HUES64 (cell line): ENCODE measurements at regions not wholly inside any gene's neighbourhood (a gene's known extent, or its start where the extent isn't known, plus 50 kb on each side); places are given as distances from the start of the nearest gene placed in this dataset.
"Not testable (repeated sequence)": the region's sequence is repeated elsewhere in the genome, so short reads cannot be mapped to it uniquely, and the experiment has no call there.

ENCODE experiments used
- H3K27ac ChIP-seq: 2 replicates; pipeline ENCODE4 v1.7.0; 2013; ENCODE audit warnings: low read depth, low read length, inconsistent platforms
- H3K27me3 ChIP-seq: 2 replicates; pipeline ENCODE4 v1.6.1; 2013; ENCODE audit warnings: mild to moderate bottlenecking, low read length; ENCODE audit not compliant: insufficient read depth
- H3K36me3 ChIP-seq: 2 replicates; pipeline ENCODE4 v1.6.1; 2013; ENCODE audit warnings: mild to moderate bottlenecking, low read length; ENCODE audit not compliant: insufficient read depth
- H3K4me1 ChIP-seq: 2 replicates; pipeline ENCODE4 v1.6.1; 2013; ENCODE audit warnings: mild to moderate bottlenecking, low read length, moderate library complexity; ENCODE audit not compliant: insufficient read depth
- H3K4me3 ChIP-seq: 2 replicates; pipeline ENCODE4 v1.5.1; 2013; ENCODE audit warnings: mild to moderate bottlenecking, low read length, moderate library complexity
- H3K9ac ChIP-seq: 2 replicates; pipeline ENCODE4 v1.6.1; 2013; ENCODE audit warnings: mild to moderate bottlenecking, low read depth, low read length
- H3K9me3 ChIP-seq: 2 replicates; pipeline ENCODE4 v1.6.1; 2013; ENCODE audit warnings: low read depth, low read length; ENCODE audit not compliant: insufficient read depth
- WGBS: fragments of 150-250, 120-280 bp; methylation state at CpG from one replicate; pipeline ENCODE4 v1.1.7; 2013; ENCODE audit warnings: missing lambda C conversion rate; 5-methylcytosine and 5-hydroxymethylcytosine counted together

DNA sequence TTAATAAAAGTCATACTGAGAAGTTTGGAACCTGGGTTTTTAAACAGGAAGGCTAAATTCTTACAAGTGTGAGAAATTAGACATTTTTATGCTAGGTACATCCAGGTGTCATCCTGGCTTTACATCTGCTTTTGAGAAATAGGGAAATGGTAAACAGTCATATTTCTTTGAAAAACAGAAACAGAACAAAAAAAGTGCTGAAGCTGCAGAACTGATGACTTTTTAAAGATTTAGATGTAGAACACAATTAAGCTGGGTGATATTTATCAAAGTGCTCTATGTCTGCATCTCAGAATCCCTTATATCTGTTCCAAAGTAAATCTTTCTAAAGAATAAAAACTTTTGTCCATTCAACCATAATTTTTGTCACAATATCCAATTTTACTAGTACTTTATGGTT lies 282.9 kb upstream of the ATXN7L3B start:
- no peaks in the 10 kb centered on the region for H3K27me3 ChIP-seq
- H3K9me3 ChIP-seq = peaks cover 22% of the 10 kb centered on the region; the same call in 1 of the 2 replicates
- H3K4me1 ChIP-seq = no peaks in the 10 kb centered on the region
- no peak overlapping the region for H3K9ac ChIP-seq
- H3K27ac ChIP-seq = no peak overlapping the region
- H3K4me3 ChIP-seq = no peak overlapping the region
- H3K36me3 ChIP-seq = no peaks in the 10 kb centered on the region

GRCh38 chr12:74259199-74259598 lies 278.4 kb upstream of the ATXN7L3B start:
- no peak overlapping the region for H3K4me3 ChIP-seq
- no CpG with 5 or more reads among the region's 1 CpG for WGBS
- H3K36me3 ChIP-seq = no peaks in the 10 kb centered on the region
- H3K4me1 ChIP-seq = no peaks in the 10 kb centered on the region; the same call in 1 of the 2 replicates
- H3K27me3 ChIP-seq = no peaks in the 10 kb centered on the region
- no peak overlapping the region for H3K9ac ChIP-seq
- H3K9me3 ChIP-seq = peaks cover 7% of the 10 kb centered on the region; the same call in 1 of the 2 replicates
- H3K27ac ChIP-seq = no peak overlapping the region

GRCh38 chr12:74264692-74265091 lies 272.9 kb upstream of the ATXN7L3B start:
- no peak overlapping the region for H3K4me3 ChIP-seq
- H3K9ac ChIP-seq = no peak overlapping the region
- no peaks in the 10 kb centered on the region for H3K27me3 ChIP-seq

GRCh38 chr12:74269355-74269754 lies 268.3 kb upstream of the ATXN7L3B start:
- H3K27me3 ChIP-seq, H3K4me3 ChIP-seq, H3K36me3 ChIP-seq, H3K4me1 ChIP-seq, H3K9me3 ChIP-seq, H3K27ac ChIP-seq, H3K9ac ChIP-seq: not testable (repeated sequence)
- WGBS = 91% methylated on average over 8 of the region's 8 CpGs

More at GRCh38 chr12:74264692-74265091, 272.9 kb upstream of the ATXN7L3B start:
- Histone ChIP-seq H3K4me1 (no peaks in the 10 kb centered on the region; the same call in 1 of the 2 replicates), H3K27ac (no peak overlapping the region), H3K9me3 (peaks cover 9% of the 10 kb centered on the region; the same call in 1 of the 2 replicates), H3K36me3 (no peaks in the 10 kb centered on the region)
- 95% methylated on average over 15 of the region's 15 CpGs for WGBS

DNA sequence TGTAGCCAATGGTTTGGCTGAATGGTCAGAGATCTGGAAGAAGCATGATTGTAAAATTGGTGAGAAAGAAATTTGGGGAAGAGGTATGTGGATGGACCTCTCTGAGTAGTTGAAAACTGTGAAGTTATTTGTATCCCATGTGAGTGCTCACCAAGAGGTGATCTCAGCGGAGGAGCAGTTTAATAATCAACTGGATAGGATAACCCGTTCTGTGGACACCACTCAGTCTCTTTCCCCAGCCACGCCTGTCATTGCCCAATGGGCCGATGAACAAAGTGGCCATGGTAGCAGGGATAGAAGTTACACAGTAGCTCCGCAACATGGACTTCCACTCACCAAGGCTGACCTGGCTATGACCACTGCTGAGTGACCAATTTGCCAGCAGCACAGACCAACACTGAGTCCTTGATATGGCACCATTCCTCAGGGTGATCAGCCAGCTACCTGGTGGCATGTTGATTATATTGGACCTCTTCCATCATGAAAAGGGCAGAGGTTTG lies 257.4 kb upstream of the ATXN7L3B start:
- no peak overlapping the region for H3K27ac ChIP-seq
- WGBS = 94% methylated on average over 5 of the region's 5 CpGs
- no peak overlapping the region for H3K4me3 ChIP-seq
- H3K36me3 ChIP-seq = no peaks in the 10 kb centered on the region
- H3K27me3 ChIP-seq = no peaks in the 10 kb centered on the region
- H3K4me1 ChIP-seq = no peaks in the 10 kb centered on the region
- H3K9ac ChIP-seq = no peak overlapping the region
- H3K9me3 ChIP-seq = peaks cover 17% of the 10 kb centered on the region

DNA sequence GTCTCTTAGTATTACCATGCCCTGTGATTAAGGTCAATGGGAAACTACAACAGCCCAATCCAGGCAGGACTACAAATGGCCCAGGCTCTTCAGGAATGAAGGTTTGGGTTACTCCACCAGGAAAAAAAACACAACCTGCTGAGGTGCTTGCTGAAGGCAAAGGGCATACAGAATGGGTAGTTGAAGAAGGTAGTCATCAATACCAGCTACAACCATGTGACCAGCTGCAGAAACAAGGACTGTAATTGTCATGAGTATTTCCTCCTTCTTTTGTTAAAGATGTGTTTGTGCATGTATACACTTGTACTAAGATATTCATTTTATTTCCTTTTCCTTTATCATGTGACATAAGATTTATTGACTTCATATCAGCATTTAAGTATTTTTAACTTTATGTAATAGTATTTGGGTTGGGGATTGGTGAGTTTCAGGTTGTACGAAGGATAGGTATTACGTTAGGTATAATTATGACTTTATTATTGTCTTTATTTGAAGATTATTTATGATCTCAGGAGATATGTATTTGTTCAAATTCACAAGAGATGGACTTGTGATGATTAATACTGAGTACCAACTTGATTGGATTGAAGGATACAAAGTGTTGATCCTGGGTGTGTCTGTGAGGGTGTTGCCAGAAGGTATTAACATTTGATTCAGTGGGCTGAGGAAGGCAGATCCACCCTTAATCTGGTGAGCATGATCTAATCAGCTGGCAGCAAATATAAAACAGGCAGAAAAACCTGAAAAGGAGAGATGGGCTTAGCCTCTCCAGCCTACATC lies 256.0 kb upstream of the ATXN7L3B start:
- H3K4me1 ChIP-seq, H3K27ac ChIP-seq, H3K27me3 ChIP-seq, H3K9ac ChIP-seq, H3K4me3 ChIP-seq, H3K36me3 ChIP-seq: not testable (repeated sequence)
- 100% methylated on average over 2 of the region's 2 CpGs for WGBS
- peaks cover 15% of the 10 kb centered on the region for H3K9me3 ChIP-seq

DNA sequence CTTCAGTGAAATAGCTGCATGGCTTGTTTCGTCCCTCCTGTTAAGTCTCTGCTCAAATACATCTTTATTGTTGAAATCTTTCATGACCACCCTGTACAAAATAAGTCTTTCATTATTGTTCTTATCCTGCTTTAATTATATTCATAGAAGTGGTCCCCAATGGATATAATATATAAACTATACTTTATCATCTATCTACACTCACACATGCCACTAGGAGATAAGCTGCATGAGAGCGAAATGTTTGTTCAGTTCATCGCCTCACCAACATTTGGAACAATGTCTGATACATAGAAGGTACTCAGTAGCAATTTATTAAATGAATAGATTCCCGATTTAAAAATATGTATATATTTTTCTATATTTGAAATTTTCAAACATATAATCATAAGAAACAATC lies 254.0 kb upstream of the ATXN7L3B start:
- H3K27ac ChIP-seq = no peak overlapping the region
- 97% methylated on average over 3 of the region's 4 CpGs for WGBS

DNA sequence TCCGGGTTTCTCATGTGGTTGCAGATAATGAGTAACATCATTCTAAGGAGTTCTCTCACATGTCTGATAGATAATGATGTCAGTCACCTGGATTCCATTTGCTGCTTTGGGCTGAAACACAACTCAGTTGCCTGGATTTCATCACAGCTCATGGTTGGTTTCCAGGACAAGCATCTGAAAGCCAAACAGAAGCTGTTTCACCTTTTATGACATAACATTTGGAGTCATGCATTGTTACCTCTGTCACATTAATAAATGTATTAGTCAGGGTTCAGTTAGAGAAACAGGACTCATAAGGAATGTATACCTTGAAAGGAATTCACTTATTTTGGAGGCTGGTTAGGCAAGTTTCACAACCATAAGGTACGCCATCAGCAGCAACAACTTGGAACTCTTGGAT lies 251.9 kb upstream of the ATXN7L3B start:
- H3K4me1 ChIP-seq = peaks cover 9% of the 10 kb centered on the region; the same call in 1 of the 2 replicates
- H3K27me3 ChIP-seq = no peaks in the 10 kb centered on the region
- H3K9ac ChIP-seq = no peak overlapping the region
- H3K36me3 ChIP-seq = no peaks in the 10 kb centered on the region
- H3K9me3 ChIP-seq = no peaks in the 10 kb centered on the region
- 94% methylated on average over 2 of the region's 2 CpGs for WGBS
- H3K27ac ChIP-seq = no peak overlapping the region
- no peak overlapping the region for H3K4me3 ChIP-seq

More for the DNA sequence above, 254.0 kb upstream of the ATXN7L3B start:
- Histone ChIP-seq H3K27me3 (no peaks in the 10 kb centered on the region), H3K9ac (no peak overlapping the region), H3K36me3 (no peaks in the 10 kb centered on the region), H3K4me3 (no peak overlapping the region), H3K9me3 (peaks cover 3% of the 10 kb centered on the region; the same call in 1 of the 2 replicates), H3K4me1 (peaks cover 7% of the 10 kb centered on the region; the same call in 1 of the 2 replicates)

DNA sequence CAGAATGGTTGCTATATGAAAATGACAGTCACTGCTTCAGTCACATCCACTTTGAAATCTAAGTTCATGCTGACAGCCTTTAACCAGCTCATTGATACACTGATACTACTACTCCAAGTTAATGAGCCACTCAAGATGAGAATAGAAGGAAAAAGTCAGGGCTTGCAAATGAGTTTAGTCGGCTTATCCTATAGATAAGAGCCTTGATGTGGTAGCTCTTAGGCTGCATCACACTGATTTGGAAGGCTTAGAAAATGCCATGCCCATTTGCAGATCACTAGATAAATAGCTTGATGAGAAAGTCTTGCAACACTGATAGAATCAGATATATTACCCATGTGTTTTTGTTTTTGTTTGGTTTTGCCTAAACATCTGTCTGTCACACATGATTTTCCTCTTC lies 251.4 kb upstream of the ATXN7L3B start:
- no peaks in the 10 kb centered on the region for H3K36me3 ChIP-seq
- H3K4me1 ChIP-seq = peaks cover 9% of the 10 kb centered on the region; the same call in 1 of the 2 replicates
- H3K9me3 ChIP-seq = no peaks in the 10 kb centered on the region
- 57% methylated on average over 1 of the region's 1 CpG for WGBS
- no peak overlapping the region for H3K27ac ChIP-seq
- no peak overlapping the region for H3K9ac ChIP-seq
- H3K4me3 ChIP-seq = no peak overlapping the region
- H3K27me3 ChIP-seq = no peaks in the 10 kb centered on the region

GRCh38 chr12:74292351-74293194 lies 245.1 kb upstream of the ATXN7L3B start:
- Histone ChIP-seq H3K36me3 (no peaks in the 10 kb centered on the region), H3K4me1 (peaks cover 9% of the 10 kb centered on the region; the same call in 1 of the 2 replicates), H3K4me3 (no peak overlapping the region), H3K27ac (no peak overlapping the region), H3K27me3 (no peaks in the 10 kb centered on the region), H3K9ac (no peak overlapping the region), H3K9me3 (no peaks in the 10 kb centered on the region)
- 93% methylated on average over 30 of the region's 30 CpGs for WGBS

- H3K9ac ChIP-seq = no peak overlapping the region
Observed at GRCh38 chr12:74293689-74294131, 243.9 kb upstream of the ATXN7L3B start.

More at GRCh38 chr12:74293689-74294131, 243.9 kb upstream of the ATXN7L3B start:
- Histone ChIP-seq H3K9me3 (no peaks in the 10 kb centered on the region), H3K4me1 (peaks cover under 1% of the 10 kb centered on the region; the same call in 1 of the 2 replicates), H3K36me3 (no peaks in the 10 kb centered on the region), H3K27me3 (no peaks in the 10 kb centered on the region), H3K4me3 (no peak overlapping the region), H3K27ac (no peak overlapping the region)
- WGBS = 96% methylated on average over 15 of the region's 15 CpGs
